GM21367 (cell line): ENCODE measurements at regions not wholly inside any gene's neighbourhood (a gene's known extent, or its start where the extent isn't known, plus 50 kb on each side); places are given as distances from the start of the nearest gene placed in this dataset.
"Not testable (repeated sequence)": the region's sequence is repeated elsewhere in the genome, so short reads cannot be mapped to it uniquely, and the experiment has no call there.

Experiments used
- ATAC-seq: cut with Tn5 transposase; IDR thresholded peaks from one replicate; pipeline ENCODE4 v1.9.1; 2021; ENCODE audit not compliant: unreplicated experiment

DNA sequence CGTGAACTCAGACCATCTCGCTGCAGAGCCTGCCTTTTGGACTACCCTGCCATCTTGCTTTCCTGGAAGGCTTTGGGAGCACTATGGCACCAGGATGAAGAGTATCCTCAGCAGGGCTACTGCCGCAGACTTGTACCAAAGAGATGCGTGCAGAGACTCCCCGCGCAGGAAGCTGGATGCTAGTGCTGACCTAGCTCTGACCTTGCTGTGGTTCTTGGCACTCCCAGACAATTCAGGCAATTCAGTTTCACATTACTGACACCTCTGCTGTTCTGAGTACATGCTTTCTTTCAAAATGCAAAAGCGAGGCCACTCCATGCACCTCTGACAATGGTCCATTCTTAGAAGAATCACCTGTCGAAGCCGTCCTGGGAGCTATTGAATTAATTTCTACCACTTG is 251.5 kb upstream of the MEX3C start:
- no peak for ATAC-seq

DNA sequence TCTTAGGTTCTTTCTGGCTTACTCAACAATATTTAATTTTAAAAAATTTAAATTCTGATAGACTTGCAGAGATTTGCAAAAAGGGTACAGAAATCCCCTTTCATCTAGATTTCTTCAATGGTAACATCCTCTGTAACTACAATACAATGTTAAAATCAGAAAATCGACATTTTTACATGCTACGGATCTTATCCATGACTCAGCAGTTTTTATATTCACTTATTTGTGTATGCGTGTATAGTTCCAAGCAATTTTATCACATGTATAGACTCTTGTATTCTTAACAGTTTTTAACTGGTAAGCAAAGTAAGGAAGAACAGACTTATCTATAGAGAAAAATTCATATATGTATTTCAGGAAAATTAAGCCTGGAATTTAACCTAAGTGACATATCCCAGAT is 256.1 kb upstream of the MEX3C start:
- ATAC-seq = no peak

DNA sequence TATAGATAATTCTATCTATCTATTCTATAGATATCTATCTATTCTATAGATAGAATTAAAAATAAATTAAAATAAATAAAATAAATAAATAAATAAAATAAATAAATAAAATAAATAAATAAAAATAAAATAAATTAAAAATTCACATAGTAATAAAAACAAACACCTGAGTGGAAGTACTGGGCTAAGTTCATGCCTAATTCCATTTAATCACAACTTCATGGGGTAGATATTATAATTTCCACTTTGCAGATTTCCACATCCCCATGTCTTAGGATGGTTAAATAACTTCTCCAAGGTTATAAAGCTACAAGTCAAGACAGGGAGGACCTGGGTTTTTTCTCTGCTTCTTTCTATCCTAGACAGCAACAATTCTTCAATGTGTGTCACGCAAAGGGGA is 261.4 kb upstream of the MEX3C start:
- no peak for ATAC-seq

DNA sequence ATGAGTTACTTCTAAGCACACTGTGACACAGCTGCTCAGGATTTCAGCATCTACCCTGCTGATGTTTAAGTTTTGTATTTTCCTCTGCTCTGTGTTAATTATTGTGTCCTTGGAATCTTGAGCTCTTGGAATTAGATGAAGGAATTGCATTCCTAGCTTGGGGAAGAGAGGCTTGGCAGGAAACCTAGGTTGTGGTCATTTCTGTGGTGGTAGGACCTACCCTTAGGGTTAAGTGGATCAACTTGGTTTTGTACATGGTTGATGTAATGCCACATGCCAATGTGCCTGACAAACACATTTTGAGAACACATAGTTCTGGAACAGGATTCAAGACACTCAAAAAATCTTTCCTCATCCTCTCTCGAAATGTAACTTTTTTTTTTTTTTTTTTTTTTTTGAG is 264.5 kb upstream of the MEX3C start:
- ATAC-seq = no peak

DNA sequence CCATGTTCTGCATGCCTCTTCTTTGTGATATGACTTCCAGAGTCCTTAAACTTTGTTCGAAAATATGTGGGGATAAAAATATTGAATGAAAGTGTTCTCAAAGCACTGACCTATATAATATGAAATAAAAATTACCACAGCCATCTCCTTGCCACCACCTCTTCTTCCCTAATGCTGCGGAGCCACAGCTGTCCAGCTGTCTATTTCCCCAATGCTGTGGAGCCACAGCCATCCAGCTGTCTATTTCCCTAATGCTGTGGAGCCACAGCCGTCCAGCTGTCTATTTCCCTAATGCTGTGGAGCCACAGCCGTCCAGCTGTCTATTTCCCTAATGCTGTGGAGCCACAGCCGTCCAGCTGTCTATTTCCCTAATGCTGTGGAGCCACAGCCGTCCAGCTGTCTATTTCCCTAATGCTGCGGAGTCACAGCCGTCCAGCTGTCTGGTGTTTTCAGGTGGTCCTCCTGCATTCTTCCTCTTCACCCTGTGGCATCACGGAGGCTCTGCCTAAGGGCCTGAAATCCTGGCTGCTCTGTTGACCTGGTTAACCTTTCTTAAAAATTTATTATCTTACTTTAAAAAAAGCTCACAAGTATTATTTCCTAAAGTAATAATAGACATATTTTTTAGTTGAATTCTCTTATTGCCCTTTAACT is 266.1 kb upstream of the MEX3C start:
- ATAC-seq = no peak

- no peak for ATAC-seq
These were observed 281.4 kb upstream of the MEX3C start for GRCh38 chr18:51478908-51479307.

- no peak for ATAC-seq
These were observed 282.3 kb upstream of the MEX3C start for GRCh38 chr18:51479736-51480135.

- no peak for ATAC-seq
These were observed 283.2 kb upstream of the MEX3C start for GRCh38 chr18:51480407-51481261.

- no peak for ATAC-seq
These were observed 289.4 kb upstream of the MEX3C start for GRCh38 chr18:51486735-51487366.

- no peak for ATAC-seq
These were observed 292.9 kb upstream of the MEX3C start for GRCh38 chr18:51490417-51490816.

DNA sequence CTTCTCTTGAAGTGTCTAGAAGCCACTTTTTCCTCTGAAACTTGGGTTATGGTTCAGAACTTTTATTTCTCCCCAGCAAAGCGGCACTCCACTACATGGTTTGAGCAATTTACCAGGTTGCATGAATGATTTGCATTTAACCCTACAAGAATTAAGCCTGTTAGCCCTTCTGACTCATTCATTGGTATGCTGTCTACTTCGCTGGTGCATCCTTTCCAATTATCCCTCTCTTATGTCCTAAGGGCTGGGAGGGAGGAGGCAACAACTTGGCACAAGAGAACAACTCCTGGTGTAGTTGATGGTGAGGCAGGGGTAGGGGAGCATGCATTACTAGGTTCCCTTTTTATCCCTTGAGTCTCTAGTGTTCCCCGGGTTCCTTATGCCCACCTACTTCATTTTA is 293.4 kb upstream of the MEX3C start:
- ATAC-seq = no peak

DNA sequence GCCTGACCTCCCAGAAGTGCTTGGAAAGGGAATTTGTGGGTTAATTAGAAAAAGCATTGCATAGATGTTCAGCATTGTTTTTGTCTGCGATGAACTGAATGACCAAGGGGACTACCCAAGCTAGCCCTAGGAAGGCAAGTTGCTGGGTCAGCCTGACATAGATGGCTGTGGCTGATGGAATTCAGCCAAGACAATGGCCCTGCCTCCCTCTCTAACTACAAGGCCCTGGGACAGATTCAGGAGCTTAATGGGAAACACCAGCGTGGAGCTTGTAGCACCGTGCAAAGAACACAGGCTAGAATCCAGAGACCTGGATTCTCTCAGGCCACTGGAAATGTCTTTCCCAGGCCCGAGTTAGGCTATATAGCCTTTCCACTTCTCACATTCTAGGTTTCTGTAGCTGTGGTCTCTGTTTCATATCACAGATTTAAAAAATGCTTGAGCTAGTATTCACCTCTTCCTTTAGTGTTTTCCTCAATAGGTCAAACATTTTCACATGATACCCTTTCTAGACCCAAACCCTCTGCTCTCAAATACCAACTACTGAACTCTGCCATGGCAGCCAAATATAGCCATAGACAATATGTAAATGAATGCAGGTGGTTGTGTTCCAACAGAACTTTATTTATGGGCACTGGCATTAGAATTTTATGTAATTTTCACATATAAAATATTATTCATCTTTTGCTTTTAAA is 294.3 kb upstream of the MEX3C start:
- no peak for ATAC-seq

- no peak for ATAC-seq
These were observed 300.8 kb upstream of the MEX3C start for GRCh38 chr18:51498085-51498855.

DNA sequence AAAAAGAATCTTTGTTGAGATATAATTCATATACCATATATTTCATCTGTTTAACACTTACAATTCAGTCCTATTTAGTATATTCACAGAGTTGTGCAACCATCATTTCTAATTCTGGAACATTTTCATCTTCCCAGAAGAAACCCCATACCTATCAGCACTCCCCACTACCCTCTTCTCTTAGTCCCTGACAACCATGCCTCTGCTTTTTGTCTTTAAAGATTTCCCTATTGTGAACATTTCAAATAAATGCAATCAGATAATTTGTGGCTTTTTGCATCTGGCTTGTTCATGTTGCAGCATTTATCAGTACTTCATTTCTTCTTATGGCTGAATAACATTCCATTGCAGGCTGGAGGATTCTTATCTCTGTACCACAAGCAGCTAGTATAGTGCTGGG is 305.9 kb upstream of the MEX3C start:
- ATAC-seq = no peak

GRCh38 chr18:51506811-51507210 is 309.3 kb upstream of the MEX3C start:
- no peak for ATAC-seq

- not testable (repeated sequence) for ATAC-seq
These were observed 310.9 kb upstream of the MEX3C start for GRCh38 chr18:51508410-51508809.

DNA sequence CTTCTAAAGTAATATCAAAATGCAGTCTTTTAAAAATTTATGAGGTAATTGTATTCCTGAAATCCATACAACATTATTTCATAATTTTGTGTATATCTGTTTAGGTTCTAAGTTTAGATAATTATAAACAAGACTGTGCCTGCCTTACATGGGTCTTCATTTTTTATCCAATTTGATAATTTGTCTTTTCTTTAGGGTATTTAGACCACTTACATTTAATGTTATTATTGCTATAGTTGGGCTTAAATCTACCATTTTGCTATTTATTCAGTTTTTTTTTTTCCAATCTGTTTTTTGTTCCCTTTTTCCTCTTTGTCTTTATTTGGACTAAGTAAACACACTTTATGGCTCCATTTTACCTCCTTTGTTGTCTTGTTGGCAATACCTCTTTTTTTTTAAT is 312.5 kb upstream of the MEX3C start:
- no peak for ATAC-seq

GRCh38 chr18:51513517-51513916 is 316.0 kb upstream of the MEX3C start:
- no peak for ATAC-seq

DNA sequence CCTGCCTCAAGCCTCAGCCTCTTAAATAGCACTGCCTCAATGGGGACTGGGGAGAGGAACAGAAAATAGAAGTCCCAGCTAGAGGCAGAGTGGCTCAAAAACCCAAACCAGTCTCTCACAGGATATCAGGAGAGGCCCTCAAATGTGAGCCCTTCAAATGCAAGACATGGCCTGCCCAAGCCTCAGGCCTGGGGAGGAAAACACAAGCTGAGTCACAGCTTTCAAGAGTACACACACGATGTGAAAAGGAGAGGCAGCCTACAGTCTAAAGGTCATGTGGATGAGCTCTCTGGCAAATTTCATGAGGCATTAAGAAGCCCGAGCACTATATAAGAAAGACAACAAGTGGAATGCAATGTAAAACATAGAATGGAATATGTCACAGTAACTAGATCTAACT is 316.6 kb upstream of the MEX3C start:
- ATAC-seq = no peak

DNA sequence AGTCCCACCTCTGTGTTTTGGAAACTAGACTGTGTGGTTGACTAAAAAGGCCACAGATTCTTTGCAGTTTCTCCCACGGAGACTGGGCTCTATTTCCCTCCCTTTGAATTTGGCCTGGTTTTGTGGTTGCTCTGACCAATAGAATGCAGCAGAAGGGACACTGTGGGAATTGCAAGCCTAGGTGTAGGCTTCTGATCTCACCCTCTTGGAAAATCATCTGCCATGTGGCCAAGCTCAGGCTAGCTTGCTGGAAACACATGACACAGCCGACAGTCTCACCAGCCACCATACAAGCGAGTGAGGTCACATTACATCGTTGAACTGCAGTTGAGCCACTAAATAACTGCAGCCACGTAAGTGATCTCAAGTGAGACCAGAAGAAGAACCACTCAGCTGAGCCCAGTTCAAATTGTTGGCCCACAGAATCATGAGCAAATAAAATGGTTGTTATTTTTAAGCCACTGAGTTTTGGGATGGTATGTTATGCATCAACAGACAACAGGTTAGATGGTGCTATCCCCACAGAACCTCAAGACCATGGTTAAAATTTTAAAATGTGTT is 319.1 kb upstream of the MEX3C start:
- no peak for ATAC-seq
